GM21381 (cell line): ENCODE measurements at regions not wholly inside any gene's neighbourhood (a gene's known extent, or its start where the extent isn't known, plus 50 kb on each side); places are given as distances from the start of the nearest gene placed in this dataset.
A peak's percentile ranks its signal among the peaks of the same experiment; 100 is the strongest.

Experiments
- ATAC-seq: cut with Tn5 transposase; IDR thresholded peaks from one replicate; pipeline ENCODE4 v1.9.1; 2021; ENCODE audit warnings: mild to moderate bottlenecking, moderate library complexity; ENCODE audit not compliant: unreplicated experiment

- ATAC-seq, result no peak
Observed at GRCh38 chr2:200171731-200172482, 134.6 kb upstream of the SPATS2L start.

- ATAC-seq, result no peak
Observed at GRCh38 chr2:200172521-200172920, 134.0 kb upstream of the SPATS2L start.

GRCh38 chr2:200172944-200173581 lies 133.4 kb upstream of the SPATS2L start:
- no peak for ATAC-seq

GRCh38 chr2:200173691-200174090 lies 132.8 kb upstream of the SPATS2L start:
- ATAC-seq, result no peak

DNA sequence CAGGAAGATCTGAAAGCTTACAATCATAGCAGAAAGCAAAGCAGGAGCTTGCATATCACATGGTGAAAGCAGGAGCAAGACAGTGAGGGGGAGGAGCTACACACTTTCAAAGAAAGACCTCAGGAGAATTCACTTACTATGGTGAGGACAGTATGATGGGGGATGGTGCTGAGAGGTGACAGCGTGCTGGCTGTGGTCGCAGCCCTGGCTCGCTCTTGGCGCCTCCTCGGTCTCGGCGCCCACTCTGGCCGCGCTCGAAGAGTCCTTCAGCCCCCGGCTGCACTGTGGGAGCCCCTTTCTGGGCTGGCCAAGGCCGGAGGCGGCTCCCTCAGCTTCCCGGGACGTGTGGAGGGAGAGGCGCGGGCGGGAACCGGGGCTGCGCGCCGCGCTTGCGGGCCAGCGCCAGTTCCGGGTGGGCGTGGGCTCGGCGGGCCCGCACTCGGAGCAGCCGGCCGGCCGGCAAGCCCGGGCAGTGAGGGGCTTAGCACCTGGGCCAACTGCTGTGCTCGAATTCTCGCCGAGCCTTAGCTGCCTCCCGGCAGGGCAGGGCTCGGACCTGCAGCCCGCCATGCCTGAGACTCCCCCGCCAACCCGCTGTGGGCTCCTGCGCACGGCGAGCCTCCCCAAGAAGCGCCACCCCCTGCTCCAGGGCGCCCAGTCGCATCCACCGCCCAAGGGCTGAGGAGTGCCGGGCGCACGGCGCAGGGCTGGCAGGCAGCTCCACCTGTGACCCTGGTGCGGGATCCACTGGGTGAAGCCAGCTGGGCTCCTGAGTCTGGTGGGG lies 131.9 kb upstream of the SPATS2L start:
- ATAC-seq, result no peak

- ATAC-seq, result no peak
Observed at GRCh38 chr2:200177971-200178911, 128.3 kb upstream of the SPATS2L start.

DNA sequence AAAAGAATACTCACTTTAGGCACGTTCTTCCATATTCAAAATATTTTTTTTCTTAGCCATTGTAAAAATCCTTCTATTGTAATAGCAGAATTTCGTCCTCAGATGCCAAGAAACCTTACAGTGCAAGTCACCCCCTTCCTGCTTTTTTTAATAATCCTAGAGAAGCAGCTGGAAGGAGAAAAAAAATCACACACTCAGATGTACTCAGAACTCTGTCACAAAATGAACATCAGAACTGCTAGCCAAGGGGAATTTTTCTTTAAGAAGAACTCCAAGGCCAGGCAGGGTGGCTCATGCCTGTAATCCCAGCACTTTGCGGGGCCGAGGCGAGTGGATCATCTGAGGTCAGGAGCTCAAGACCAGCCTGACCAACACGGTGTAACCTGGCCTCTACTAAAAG lies 127.3 kb upstream of the SPATS2L start:
- no peak for ATAC-seq

GRCh38 chr2:200180943-200181342 lies 125.5 kb upstream of the SPATS2L start:
- no peak for ATAC-seq

- ATAC-seq, result no peak
Observed at GRCh38 chr2:200181755-200182154, 124.7 kb upstream of the SPATS2L start.

GRCh38 chr2:200184748-200185627 lies 121.5 kb upstream of the SPATS2L start:
- ATAC-seq, result no peak

DNA sequence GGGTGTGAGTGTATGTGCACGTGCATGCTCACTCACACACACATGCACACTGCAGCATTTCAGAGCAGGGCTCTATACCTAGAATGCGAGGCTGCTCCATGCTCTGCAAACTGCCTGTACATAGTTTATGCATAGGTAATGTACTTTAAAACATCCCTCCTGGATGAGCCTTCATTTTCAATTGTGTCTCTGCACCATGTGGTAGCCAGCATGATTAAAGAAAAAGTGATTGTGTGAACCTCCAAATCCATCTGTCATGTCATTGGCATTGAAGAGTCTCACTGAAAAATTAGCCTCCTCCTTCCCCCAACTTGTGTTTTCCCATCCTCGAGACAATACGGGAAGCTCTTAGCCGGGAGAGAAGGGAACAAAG lies 120.9 kb upstream of the SPATS2L start:
- no peak for ATAC-seq

GRCh38 chr2:200186002-200186401 lies 120.5 kb upstream of the SPATS2L start:
- no peak for ATAC-seq

- no peak for ATAC-seq
Observed at GRCh38 chr2:200188876-200189275, 117.6 kb upstream of the SPATS2L start.

DNA sequence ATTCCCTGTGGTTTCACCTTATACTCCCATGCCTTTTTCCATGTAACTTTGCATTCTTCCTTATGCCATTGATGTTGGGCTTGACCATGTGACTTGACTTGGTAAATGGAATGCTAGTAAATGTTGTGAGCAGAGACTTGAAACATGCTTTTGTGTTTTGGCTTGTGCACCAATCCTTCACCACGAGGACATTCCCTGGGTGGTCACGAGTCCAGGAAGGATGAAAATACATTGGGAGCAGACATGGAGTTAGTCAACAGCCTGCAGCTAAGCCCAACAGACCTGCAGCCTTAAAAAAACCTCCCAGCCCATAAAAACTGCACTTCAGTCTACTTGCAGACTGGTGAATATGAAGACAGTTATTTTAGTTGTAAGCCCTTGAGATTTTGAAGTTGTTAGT lies 116.5 kb upstream of the SPATS2L start:
- no peak for ATAC-seq

- no peak for ATAC-seq
Observed at GRCh38 chr2:200193331-200193730, 113.2 kb upstream of the SPATS2L start.

DNA sequence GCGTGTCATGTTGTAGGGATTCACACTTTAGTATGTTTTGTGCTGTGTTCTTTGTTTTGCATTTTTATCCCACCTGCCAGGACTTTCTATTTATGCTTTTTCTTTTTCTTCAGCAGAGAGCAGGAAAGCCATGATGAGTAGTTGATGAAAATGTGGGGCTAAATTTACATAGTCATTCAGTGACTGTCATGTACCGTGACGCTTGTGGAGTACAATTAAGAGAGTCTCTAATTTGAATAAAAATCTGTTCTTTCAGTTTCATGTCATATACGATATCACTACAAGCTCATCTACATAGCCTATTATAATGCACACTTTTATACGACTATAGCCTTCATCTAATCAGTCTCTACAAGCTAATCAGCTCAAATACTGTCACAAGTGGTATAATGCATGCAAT lies 112.7 kb upstream of the SPATS2L start:
- no peak for ATAC-seq

- ATAC-seq, result no peak
Observed at GRCh38 chr2:200194746-200195145, 111.7 kb upstream of the SPATS2L start.

GRCh38 chr2:200199005-200199404 lies 107.5 kb upstream of the SPATS2L start:
- ATAC-seq, result peak; percentile 58

DNA sequence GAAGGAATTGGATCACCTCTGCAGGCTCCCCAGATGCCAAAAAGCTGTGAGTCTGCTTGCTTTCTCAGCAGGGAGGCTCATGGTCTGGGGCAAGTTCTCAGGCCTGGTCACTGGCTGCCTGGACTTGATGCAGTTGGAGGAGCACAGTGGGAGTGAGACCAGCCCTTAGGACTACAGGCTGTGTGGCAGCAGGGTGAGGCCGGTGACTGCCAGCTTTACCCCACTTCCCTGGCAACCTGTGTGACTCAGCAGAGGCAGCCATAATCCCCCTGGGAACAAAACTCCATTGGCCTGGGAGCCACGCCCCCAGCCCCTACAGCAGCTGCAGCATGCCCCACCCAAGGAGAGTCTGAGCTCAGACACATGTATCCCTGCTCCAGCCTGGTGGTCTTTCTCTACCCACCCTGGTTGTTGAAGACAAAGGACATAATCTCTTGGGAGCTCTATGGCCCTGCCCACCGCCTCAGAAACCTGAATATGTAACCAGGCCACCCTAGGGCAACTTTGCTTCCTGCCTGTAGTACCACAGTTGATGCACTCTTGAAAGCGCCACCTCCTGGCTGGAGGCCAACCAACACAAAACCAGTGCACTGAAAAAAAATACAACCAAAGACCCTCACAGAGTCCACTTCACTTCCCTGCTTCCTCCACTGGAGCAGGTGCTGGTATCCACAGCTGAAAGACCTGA lies 106.8 kb upstream of the SPATS2L start:
- no peak for ATAC-seq
